Liver (tissue), 8 donors: ENCODE measurements at regions not wholly inside any gene's neighbourhood (a gene's known extent, or its start where the extent isn't known, plus 50 kb on each side); places are given as distances from the start of the nearest gene placed in this dataset.

Source experiments
- DNase-seq: peaks from one replicate; pipeline ENCODE4 v3.0.0-alpha.2; 2017; ENCODE audit warnings: low spot score
- H3K27ac ChIP-seq, 2 donors: one replicate each; pipeline ENCODE4 v1.7.0; 2013; ENCODE audit warnings: inconsistent platforms in 2 of 2, low read length in 2 of 2, control low read depth in 1 of 2, low read depth in 1 of 2, mild to moderate bottlenecking in 1 of 2
- H3K27me3 ChIP-seq, 4 donors: one replicate each; pipeline versions ENCODE4 v1.6.1 to v1.7.0; 2013; ENCODE audit warnings: low read length in 3 of 4, inconsistent platforms in 1 of 4, mild to moderate bottlenecking in 1 of 4, moderate library complexity in 1 of 4; ENCODE audit not compliant: control insufficient read depth in 4 of 4, insufficient read depth in 4 of 4
- H3K36me3 ChIP-seq, 4 donors: one replicate each; pipeline versions ENCODE4 v1.6.1 to v1.7.0; 2013; ENCODE audit warnings: low read length in 3 of 4, mild to moderate bottlenecking in 3 of 4, low read depth in 1 of 4, moderate library complexity in 1 of 4; ENCODE audit not compliant: control insufficient read depth in 4 of 4, insufficient read depth in 3 of 4
- H3K4me1 ChIP-seq, 4 donors: one replicate each; pipeline versions ENCODE4 v1.6.1 to v1.7.0; 2013; ENCODE audit warnings: low read length in 3 of 4, mild to moderate bottlenecking in 3 of 4, moderate library complexity in 1 of 4; ENCODE audit not compliant: control insufficient read depth in 4 of 4, insufficient read depth in 4 of 4
- H3K4me3 ChIP-seq, 3 donors: one replicate each; pipeline versions ENCODE4 v1.6.1 to v1.7.0; 2013; ENCODE audit warnings: low read length in 3 of 3, control low read depth in 1 of 3, low read depth in 1 of 3, mild to moderate bottlenecking in 1 of 3
- H3K9ac ChIP-seq, 2 donors: one replicate each; pipeline ENCODE4 v1.7.0; 2013; ENCODE audit warnings: low read length in 2 of 2, mild to moderate bottlenecking in 2 of 2, moderate library complexity in 2 of 2, control low read depth in 1 of 2, low read depth in 1 of 2
- H3K9me3 ChIP-seq, 4 donors: one replicate each; pipeline versions ENCODE4 v1.6.1 to v1.7.0; 2013; ENCODE audit warnings: low read length in 3 of 4; ENCODE audit not compliant: control insufficient read depth in 4 of 4
- EGR1 ChIP-seq, 2 donors: IDR thresholded peaks; 2 replicates each; pipeline ENCODE4 v1.6.1; 2016 to 2018; ENCODE audit warnings: antibody characterized with exemption in 2 of 2, low read depth in 2 of 2
- FOXA1 ChIP-seq: IDR thresholded peaks from 2 replicates; pipeline ENCODE4 v1.6.1; 2016; ENCODE audit warnings: antibody characterized with exemption
- FOXA2 ChIP-seq: IDR thresholded peaks from 2 replicates; pipeline ENCODE4 v1.6.1; 2016; ENCODE audit warnings: antibody characterized with exemption
- GABPA ChIP-seq, 2 donors: IDR thresholded peaks in 1 of 2; conservative IDR thresholded peaks in 1 of 2; 2 replicates each; pipeline ENCODE4 v1.6.1; 2016; ENCODE audit warnings: antibody characterized with exemption in 2 of 2, mild to moderate bottlenecking in 1 of 2, moderate library complexity in 1 of 2
- HNF4A ChIP-seq, 2 donors: conservative IDR thresholded peaks; 2 replicates each; pipeline ENCODE4 v1.6.1; 2016; ENCODE audit warnings: antibody characterized with exemption in 2 of 2, mild to moderate bottlenecking in 2 of 2
- HNF4G ChIP-seq: IDR thresholded peaks from 2 replicates; pipeline ENCODE4 v1.6.1; 2016; ENCODE audit warnings: antibody characterized with exemption
- JUND ChIP-seq, 2 donors: IDR thresholded peaks; 2 replicates each; pipeline ENCODE4 v1.6.1; 2016; ENCODE audit warnings: antibody characterized with exemption in 2 of 2
- NR2F2 ChIP-seq: IDR thresholded peaks from 2 replicates; pipeline ENCODE4 v1.6.1; 2016; ENCODE audit warnings: antibody characterized with exemption
- RAD21 ChIP-seq, 2 donors: IDR thresholded peaks; 2 replicates each; pipeline ENCODE4 v1.6.1; 2016; ENCODE audit warnings: antibody characterized with exemption in 2 of 2, mild to moderate bottlenecking in 2 of 2
- RXRA ChIP-seq, 2 donors: IDR thresholded peaks; 2 replicates each; pipeline ENCODE4 v1.6.1; 2017 to 2018; ENCODE audit warnings: antibody characterized with exemption in 2 of 2, mild to moderate bottlenecking in 1 of 2
- TAF1 ChIP-seq: conservative IDR thresholded peaks from 2 replicates; pipeline ENCODE4 v1.6.1; 2016; ENCODE audit warnings: antibody characterized with exemption, mild to moderate bottlenecking
- YY1 ChIP-seq: IDR thresholded peaks from 2 replicates; pipeline ENCODE4 v1.6.1; 2016; ENCODE audit warnings: antibody characterized with exemption, mild to moderate bottlenecking
- WGBS: extraction: QIAGEN DNeasy Blood & Tissue Kit; methylation state at CpG from one replicate; pipeline ENCODE4 v1.1.7; 2013; 5-methylcytosine and 5-hydroxymethylcytosine counted together
- TF ChIP-seq, protein P1 (sequence below): IDR thresholded peaks from 2 replicates; pipeline ENCODE4 v1.6.1; 2016; ENCODE audit warnings: antibody characterized with exemption, mild to moderate bottlenecking
- TF ChIP-seq, protein P2 (sequence below): IDR thresholded peaks from 2 replicates; pipeline ENCODE4 v1.6.1; 2016; ENCODE audit warnings: antibody characterized with exemption
- TF ChIP-seq, protein P3 (sequence below): IDR thresholded peaks from 2 replicates; pipeline ENCODE4 v1.6.1; 2016; ENCODE audit warnings: antibody characterized with exemption
- TF ChIP-seq, protein P4 (sequence below): fragments of 150-350 bp; IDR thresholded peaks from 2 replicates; pipeline ENCODE4 v1.5.1; 2017; ENCODE audit warnings: improper control_type of control experiment, low read depth, low read length; ENCODE audit not compliant: missing input control
- donor health status: healthy.
- donor health status: healthy.
- donor health status: healthy.
- donor health status: healthy.
- donor health status: healthy.

DNA sequence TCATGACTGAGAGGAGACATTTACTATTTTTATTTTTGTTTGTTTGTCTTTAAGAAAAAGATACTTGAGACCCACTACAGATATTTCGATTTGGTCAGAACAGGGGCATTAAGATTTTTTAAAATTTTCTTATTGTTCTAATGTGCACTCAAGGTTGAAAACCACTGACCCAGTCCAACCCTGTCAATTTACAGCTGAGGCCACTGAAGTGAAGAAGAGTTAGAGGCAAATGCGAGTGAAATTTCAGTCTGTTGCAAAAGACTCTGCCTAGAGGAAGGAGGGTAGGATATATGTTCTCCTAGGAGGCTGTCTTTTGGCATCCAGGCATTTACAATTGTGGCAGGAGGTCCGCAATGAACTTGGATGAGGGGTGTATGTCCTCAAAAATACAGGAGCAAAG lies 396.3 kb downstream of the RPS24 start:
- WGBS: 90% methylated on average over 3 of the region's 3 CpGs

DNA sequence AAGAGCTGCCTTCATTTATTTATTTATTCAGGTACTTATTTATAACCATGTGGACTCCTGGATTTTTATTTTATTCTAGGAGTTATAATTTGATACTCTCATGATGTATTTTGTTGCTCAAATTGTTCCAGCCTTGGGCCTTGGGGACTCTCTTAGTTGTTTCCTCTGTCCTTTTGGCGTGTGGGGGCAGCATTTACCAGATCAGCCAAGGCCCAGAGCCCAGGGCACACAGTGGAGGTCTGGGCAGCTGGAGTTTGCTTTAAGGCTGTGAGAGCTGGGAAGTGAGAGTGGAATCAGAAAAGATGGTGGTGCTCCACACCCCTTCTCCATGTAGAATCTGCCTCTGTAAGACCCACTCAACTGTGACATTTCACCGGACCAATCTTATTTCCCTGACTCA lies 398.9 kb downstream of the RPS24 start:
- 89% methylated on average over 2 of the region's 2 CpGs for WGBS
- no peak for TF ChIP-seq FOXA1
- TF ChIP-seq, protein P1, sequence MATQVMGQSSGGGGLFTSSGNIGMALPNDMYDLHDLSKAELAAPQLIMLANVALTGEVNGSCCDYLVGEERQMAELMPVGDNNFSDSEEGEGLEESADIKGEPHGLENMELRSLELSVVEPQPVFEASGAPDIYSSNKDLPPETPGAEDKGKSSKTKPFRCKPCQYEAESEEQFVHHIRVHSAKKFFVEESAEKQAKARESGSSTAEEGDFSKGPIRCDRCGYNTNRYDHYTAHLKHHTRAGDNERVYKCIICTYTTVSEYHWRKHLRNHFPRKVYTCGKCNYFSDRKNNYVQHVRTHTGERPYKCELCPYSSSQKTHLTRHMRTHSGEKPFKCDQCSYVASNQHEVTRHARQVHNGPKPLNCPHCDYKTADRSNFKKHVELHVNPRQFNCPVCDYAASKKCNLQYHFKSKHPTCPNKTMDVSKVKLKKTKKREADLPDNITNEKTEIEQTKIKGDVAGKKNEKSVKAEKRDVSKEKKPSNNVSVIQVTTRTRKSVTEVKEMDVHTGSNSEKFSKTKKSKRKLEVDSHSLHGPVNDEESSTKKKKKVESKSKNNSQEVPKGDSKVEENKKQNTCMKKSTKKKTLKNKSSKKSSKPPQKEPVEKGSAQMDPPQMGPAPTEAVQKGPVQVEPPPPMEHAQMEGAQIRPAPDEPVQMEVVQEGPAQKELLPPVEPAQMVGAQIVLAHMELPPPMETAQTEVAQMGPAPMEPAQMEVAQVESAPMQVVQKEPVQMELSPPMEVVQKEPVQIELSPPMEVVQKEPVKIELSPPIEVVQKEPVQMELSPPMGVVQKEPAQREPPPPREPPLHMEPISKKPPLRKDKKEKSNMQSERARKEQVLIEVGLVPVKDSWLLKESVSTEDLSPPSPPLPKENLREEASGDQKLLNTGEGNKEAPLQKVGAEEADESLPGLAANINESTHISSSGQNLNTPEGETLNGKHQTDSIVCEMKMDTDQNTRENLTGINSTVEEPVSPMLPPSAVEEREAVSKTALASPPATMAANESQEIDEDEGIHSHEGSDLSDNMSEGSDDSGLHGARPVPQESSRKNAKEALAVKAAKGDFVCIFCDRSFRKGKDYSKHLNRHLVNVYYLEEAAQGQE: no peak
- no peak for TF ChIP-seq NR2F2
- TF ChIP-seq GABPA (IDR thresholded peaks at IDR 0.05 in 1 of 2, conservative IDR thresholded peaks at IDR 0.05 in 1 of 2): no peak
- no peak for TF ChIP-seq EGR1 (IDR thresholded peaks at IDR 0.05; ENCODE audit: low read depth in 2 of 2)
- H3K4me1 ChIP-seq: peaks cover 0 to 15% (median 7%) of the 10 kb centered on the region in 4 donors
- no peak for DNase-seq
- H3K27ac ChIP-seq: no peak overlapping the region
- H3K4me3 ChIP-seq: no peak overlapping the region
- H3K36me3 ChIP-seq: no peaks in the 10 kb centered on the region
- H3K27me3 ChIP-seq: peaks cover 0 to 2% (median 0%) of the 10 kb centered on the region in 4 donors
- H3K9ac ChIP-seq: no peak overlapping the region
- H3K9me3 ChIP-seq: no peaks in the 10 kb centered on the region

More for the DNA sequence above, 396.3 kb downstream of the RPS24 start:
- Histone ChIP-seq H3K4me3 (no peak overlapping the region), H3K27ac (no peak overlapping the region), H3K4me1 (peaks cover 1 to 31% (median 16%) of the 10 kb centered on the region in 4 donors), H3K9ac (no peak overlapping the region), H3K9me3 (no peaks in the 10 kb centered on the region), H3K36me3 (no peaks in the 10 kb centered on the region), H3K27me3 (peaks cover 0 to 2% (median 0%) of the 10 kb centered on the region in 4 donors)
- TF ChIP-seq GABPA (IDR thresholded peaks at IDR 0.05 in 1 of 2, conservative IDR thresholded peaks at IDR 0.05 in 1 of 2) (no peak), YY1 (no peak), EGR1 (IDR thresholded peaks at IDR 0.05; ENCODE audit: low read depth in 2 of 2) (no peak), TAF1 (no peak), NR2F2 (no peak), RAD21 (IDR thresholded peaks at IDR 0.05) (no peak), JUND (IDR thresholded peaks at IDR 0.05) (no peak)
- TF ChIP-seq, protein P1: no peak
- DNase-seq: no peak

DNA sequence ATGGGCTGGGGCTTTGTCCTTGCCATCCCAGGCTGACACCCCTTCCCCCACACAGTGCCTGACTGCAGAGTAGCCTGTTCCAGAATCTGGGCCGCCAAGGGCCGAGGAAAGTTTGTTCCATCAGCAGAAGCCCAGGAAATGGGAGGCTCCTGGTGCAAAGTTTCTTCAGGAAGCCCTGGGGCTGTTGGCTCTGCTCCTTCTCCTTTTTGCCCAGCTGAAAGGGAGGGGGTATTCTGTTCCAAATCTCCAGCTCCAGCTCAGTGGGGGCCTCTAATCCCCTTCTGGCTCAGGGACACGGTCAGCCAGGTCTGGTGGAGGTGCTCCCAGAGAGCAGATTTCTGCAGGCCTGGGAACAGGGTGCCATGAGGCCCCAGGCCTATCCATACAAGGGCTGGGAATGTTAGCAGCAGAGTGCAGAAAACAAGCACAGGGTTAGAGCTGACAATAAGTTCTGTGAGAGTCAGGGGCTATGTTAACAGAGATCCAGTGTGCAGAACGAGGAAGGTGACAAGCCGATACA lies 399.5 kb downstream of the RPS24 start:
- no peak overlapping the region for H3K27ac ChIP-seq
- TF ChIP-seq TAF1 (no peak), HNF4G (no peak), FOXA1 (no peak), HNF4A (conservative IDR thresholded peaks at IDR 0.05) (no peak), GABPA (IDR thresholded peaks at IDR 0.05 in 1 of 2, conservative IDR thresholded peaks at IDR 0.05 in 1 of 2) (no peak), FOXA2 (no peak), JUND (IDR thresholded peaks at IDR 0.05) (no peak), EGR1 (IDR thresholded peaks at IDR 0.05; ENCODE audit: low read depth in 2 of 2) (no peak), NR2F2 (no peak), RXRA (IDR thresholded peaks at IDR 0.05) (no peak)
- TF ChIP-seq, protein P2, sequence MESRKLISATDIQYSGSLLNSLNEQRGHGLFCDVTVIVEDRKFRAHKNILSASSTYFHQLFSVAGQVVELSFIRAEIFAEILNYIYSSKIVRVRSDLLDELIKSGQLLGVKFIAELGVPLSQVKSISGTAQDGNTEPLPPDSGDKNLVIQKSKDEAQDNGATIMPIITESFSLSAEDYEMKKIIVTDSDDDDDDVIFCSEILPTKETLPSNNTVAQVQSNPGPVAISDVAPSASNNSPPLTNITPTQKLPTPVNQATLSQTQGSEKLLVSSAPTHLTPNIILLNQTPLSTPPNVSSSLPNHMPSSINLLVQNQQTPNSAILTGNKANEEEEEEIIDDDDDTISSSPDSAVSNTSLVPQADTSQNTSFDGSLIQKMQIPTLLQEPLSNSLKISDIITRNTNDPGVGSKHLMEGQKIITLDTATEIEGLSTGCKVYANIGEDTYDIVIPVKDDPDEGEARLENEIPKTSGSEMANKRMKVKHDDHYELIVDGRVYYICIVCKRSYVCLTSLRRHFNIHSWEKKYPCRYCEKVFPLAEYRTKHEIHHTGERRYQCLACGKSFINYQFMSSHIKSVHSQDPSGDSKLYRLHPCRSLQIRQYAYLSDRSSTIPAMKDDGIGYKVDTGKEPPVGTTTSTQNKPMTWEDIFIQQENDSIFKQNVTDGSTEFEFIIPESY: no peak
- TF ChIP-seq, protein P3, sequence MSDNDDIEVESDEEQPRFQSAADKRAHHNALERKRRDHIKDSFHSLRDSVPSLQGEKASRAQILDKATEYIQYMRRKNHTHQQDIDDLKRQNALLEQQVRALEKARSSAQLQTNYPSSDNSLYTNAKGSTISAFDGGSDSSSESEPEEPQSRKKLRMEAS: no peak
- TF ChIP-seq, protein P4, sequence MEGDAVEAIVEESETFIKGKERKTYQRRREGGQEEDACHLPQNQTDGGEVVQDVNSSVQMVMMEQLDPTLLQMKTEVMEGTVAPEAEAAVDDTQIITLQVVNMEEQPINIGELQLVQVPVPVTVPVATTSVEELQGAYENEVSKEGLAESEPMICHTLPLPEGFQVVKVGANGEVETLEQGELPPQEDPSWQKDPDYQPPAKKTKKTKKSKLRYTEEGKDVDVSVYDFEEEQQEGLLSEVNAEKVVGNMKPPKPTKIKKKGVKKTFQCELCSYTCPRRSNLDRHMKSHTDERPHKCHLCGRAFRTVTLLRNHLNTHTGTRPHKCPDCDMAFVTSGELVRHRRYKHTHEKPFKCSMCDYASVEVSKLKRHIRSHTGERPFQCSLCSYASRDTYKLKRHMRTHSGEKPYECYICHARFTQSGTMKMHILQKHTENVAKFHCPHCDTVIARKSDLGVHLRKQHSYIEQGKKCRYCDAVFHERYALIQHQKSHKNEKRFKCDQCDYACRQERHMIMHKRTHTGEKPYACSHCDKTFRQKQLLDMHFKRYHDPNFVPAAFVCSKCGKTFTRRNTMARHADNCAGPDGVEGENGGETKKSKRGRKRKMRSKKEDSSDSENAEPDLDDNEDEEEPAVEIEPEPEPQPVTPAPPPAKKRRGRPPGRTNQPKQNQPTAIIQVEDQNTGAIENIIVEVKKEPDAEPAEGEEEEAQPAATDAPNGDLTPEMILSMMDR: no peak

More for the DNA sequence above, 399.5 kb downstream of the RPS24 start:
- Histone ChIP-seq H3K36me3 (no peaks in the 10 kb centered on the region), H3K4me1 (peaks cover 0 to 10% (median 5%) of the 10 kb centered on the region in 4 donors), H3K4me3 (no peak overlapping the region), H3K9me3 (no peaks in the 10 kb centered on the region), H3K27me3 (peaks cover 0 to 2% (median 0%) of the 10 kb centered on the region in 4 donors), H3K9ac (no peak overlapping the region)
- WGBS: 84% methylated on average over 5 of the region's 5 CpGs
- no peak for DNase-seq
